22Rv1 (cell line): ENCODE measurements at regions not wholly inside any gene's neighbourhood (a gene's known extent, or its start where the extent isn't known, plus 50 kb on each side); places are given as distances from the start of the nearest gene placed in this dataset.
A peak's percentile ranks its signal among the peaks of the same experiment; 100 is the strongest.
"Not testable (repeated sequence)": the region's sequence is repeated elsewhere in the genome, so short reads cannot be mapped to it uniquely, and the experiment has no call there.

ENCODE experiments used
- H3K27ac ChIP-seq: fragments of 450-650 bp; 2 replicates; pipeline ENCODE4 v1.5.1; 2017
- CTCF ChIP-seq: fragments of 450-650 bp; IDR thresholded peaks from 2 replicates; pipeline ENCODE4 v1.5.1; 2017; ENCODE audit warnings: mild to moderate bottlenecking
- ZFX ChIP-seq: fragments of 450-650 bp; IDR thresholded peaks from 2 replicates; pipeline ENCODE4 v1.6.1; 2017; ENCODE audit warnings: antibody characterized with exemption, borderline replicate concordance

- H3K27ac ChIP-seq = 0 out of 2 replicates have a peak overlapping the region, but pooled peaks have one; percentile 3
- TF ChIP-seq CTCF = no peak
- TF ChIP-seq ZFX = no peak
These were observed 92.3 kb upstream of the TFPI start for GRCh38 chr2:187646556-187646955.

- H3K27ac ChIP-seq = no peak overlapping the region
- TF ChIP-seq ZFX (no peak), CTCF (no peak)
These were observed 100.3 kb upstream of the TFPI start for GRCh38 chr2:187654535-187654934.

GRCh38 chr2:187655001-187655400, 100.8 kb upstream of the TFPI start:
- TF ChIP-seq ZFX = no peak
- no peak for TF ChIP-seq CTCF
- H3K27ac ChIP-seq = no peak overlapping the region

- H3K27ac ChIP-seq = no peak overlapping the region
- TF ChIP-seq CTCF (no peak), ZFX (no peak)
These were observed 101.9 kb upstream of the TFPI start for GRCh38 chr2:187656123-187656522.

GRCh38 chr2:187658952-187659525, 104.8 kb upstream of the TFPI start:
- no peak overlapping the region for H3K27ac ChIP-seq
- TF ChIP-seq ZFX = no peak
- no peak for TF ChIP-seq CTCF

GRCh38 chr2:187676050-187676449, 121.8 kb upstream of the TFPI start:
- not testable (repeated sequence) for H3K27ac ChIP-seq

GRCh38 chr2:187679454-187679853, 125.2 kb upstream of the TFPI start:
- TF ChIP-seq ZFX (no peak), CTCF (no peak)

GRCh38 chr2:187684174-187684573, 129.9 kb upstream of the TFPI start:
- no peak for TF ChIP-seq CTCF
- no peak for TF ChIP-seq ZFX

More at GRCh38 chr2:187679454-187679853, 125.2 kb upstream of the TFPI start:
- no peak overlapping the region for H3K27ac ChIP-seq

More at GRCh38 chr2:187684174-187684573, 129.9 kb upstream of the TFPI start:
- no peak overlapping the region for H3K27ac ChIP-seq
